T47D (cell line): ENCODE measurements at regions not wholly inside any gene's neighbourhood (a gene's known extent, or its start where the extent isn't known, plus 50 kb on each side); places are given as distances from the start of the nearest gene placed in this dataset.

Experiments
- DNase-seq, 2 experiments: peaks; one replicate each; pipeline versions ENCODE4 v3.0.0 to v3.0.0-alpha.2; 2011 to 2012; ENCODE audit warnings: low read depth in 1 of 2, low spot score in 1 of 2
- JUND ChIP-seq: IDR thresholded peaks from 2 replicates; pipeline ENCODE4 v1.6.1; 2012; ENCODE audit warnings: low read depth
- in situ Hi-C: cut with HindIII; loops from 2 replicates; pipeline ENCODE4 v1.10.0; 2016; ENCODE audit warnings: low sequenced_read_pairs, low pct_unique_long_range_greater_than_20kb

- no peak for TF ChIP-seq JUND
- no peak for DNase-seq
- in situ Hi-C loops: no loop called here
These were observed 54.4 kb upstream of the PIK3R1 start for GRCh38 chr5:68161156-68161555.

GRCh38 chr5:68159224-68159951, 56.2 kb upstream of the PIK3R1 start:
- in situ Hi-C loops: no loop called here

GRCh38 chr5:68155940-68156339, 59.6 kb upstream of the PIK3R1 start:
- TF ChIP-seq JUND: no peak
- no peak for DNase-seq
- in situ Hi-C loops: no loop called here

More at GRCh38 chr5:68159224-68159951, 56.2 kb upstream of the PIK3R1 start:
- no peak for DNase-seq
- no peak for TF ChIP-seq JUND

- in situ Hi-C loops: no loop called here
These were observed 61.3 kb upstream of the PIK3R1 start for GRCh38 chr5:68154119-68154857.

GRCh38 chr5:68151812-68152211, 63.7 kb upstream of the PIK3R1 start:
- in situ Hi-C loops: no loop called here
- no peak for DNase-seq
- TF ChIP-seq JUND: no peak

More at GRCh38 chr5:68154119-68154857, 61.3 kb upstream of the PIK3R1 start:
- DNase-seq: no peak
- no peak for TF ChIP-seq JUND

- TF ChIP-seq JUND: no peak
- DNase-seq: no peak
- in situ Hi-C loops: no loop called here
These were observed 66.4 kb upstream of the PIK3R1 start for GRCh38 chr5:68149189-68149588.

- DNase-seq: no peak
- in situ Hi-C loops: no loop called here
- TF ChIP-seq JUND: no peak
These were observed 67.5 kb upstream of the PIK3R1 start for GRCh38 chr5:68148096-68148495.

DNA sequence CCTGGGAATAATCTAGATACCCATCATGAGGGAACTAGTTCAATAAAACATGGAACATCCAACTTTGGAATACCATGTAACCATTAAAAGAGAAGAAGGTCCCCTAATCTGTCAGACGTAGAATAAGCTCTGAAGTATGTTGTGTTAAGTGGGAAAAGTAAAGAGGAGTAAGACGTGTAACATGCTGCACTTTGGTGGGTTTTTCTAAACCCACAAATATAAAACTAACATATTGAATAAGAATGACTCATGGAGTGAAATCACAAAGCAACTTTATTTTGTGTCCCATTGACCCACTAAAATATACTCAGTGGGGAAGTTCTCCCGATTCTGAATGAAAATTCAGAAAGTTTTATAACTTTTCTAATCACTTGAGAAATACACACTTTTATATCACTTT, 67.9 kb upstream of the PIK3R1 start:
- in situ Hi-C loops: no loop called here
- no peak for DNase-seq
- TF ChIP-seq JUND: no peak

DNA sequence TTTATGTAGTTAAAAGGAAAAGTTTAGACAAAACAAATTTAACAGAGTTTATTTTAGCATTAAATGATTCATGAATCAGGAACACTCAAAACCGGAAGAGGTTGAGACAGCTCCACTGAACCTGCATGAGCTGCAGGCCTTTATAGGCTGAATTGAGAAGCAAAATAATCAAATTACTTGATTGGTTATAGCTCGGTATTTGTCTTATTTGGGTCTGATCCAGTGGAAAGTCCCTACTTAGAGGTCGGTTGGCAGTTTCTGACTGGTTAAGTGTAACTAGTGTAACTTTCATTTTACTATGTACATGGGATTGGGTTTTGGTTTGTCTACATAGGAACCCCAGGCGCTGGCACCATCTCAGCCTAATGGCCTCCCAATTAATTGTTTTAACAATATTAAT, 74.1 kb upstream of the PIK3R1 start:
- TF ChIP-seq JUND: no peak
- in situ Hi-C loops: no loop called here
- no peak for DNase-seq

- in situ Hi-C loops: no loop called here
- no peak for TF ChIP-seq JUND
- DNase-seq: no peak
These were observed 74.8 kb upstream of the PIK3R1 start for GRCh38 chr5:68140763-68141162.

- in situ Hi-C loops: no loop called here
- DNase-seq: no peak
- TF ChIP-seq JUND: no peak
These were observed 75.7 kb upstream of the PIK3R1 start for GRCh38 chr5:68139611-68140441.

GRCh38 chr5:68137511-68138140, 77.9 kb upstream of the PIK3R1 start:
- in situ Hi-C loops: no loop called here
- TF ChIP-seq JUND: no peak
- DNase-seq: no peak
